Kidney tubule cell (primary cell): ENCODE measurements at regions not wholly inside any gene's neighbourhood (a gene's known extent, or its start where the extent isn't known, plus 50 kb on each side); places are given as distances from the start of the nearest gene placed in this dataset.
"Not testable (repeated sequence)": the region's sequence is repeated elsewhere in the genome, so short reads cannot be mapped to it uniquely, and the experiment has no call there.

ENCODE experiments used
- DNase-seq: peaks from one replicate; pipeline ENCODE4 v3.0.0-alpha.2; 2018; ENCODE audit warnings: low spot score

DNA sequence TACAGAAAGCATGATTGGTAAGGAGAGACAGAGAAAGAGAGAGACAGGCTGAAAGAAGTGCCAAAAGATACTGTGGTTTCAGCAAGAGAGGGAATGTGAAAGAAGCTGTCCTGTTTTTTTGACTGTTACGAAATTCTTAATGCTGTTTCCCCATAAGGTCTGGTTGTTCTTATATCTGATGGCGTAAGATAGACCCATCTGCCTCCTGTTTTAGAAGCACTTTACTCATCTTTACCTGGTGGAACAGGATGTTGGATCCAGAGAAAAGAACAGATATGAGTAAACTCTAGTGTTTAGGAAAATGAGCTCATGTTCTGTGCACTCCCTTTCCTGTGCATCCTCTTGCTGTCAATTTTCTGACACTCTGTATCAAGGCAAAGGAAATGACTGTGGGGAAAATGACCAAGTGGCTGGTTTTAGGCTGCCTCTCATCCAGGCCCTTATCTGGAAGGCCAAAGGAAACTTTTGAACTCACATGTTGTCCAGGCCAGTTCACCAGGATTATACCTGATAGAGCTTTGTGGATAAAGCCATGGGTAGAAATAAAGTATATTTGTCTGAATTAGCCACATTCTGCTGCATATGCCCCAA is 311.7 kb upstream of the HTR2C start:
- no peak for DNase-seq

DNA sequence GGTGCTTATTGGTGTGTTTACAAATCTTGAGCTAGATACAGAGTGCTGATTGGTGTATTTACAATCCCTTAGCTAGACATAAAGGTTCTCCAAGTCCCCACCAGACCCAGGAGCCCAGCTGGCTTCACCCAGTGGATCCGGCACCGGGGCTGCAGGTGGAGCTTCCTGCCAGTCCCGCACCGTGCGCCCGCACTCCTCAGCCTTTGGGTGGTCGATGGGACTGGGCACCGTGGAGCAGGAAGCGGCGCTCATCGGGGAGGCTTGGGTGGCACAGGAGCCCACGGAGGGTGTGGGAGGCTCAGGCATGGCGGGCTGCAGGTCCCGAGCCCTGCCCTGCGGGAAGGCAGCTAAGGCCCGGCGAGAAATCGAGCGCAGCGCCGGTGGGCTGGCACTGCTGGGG is 313.5 kb upstream of the HTR2C start:
- not testable (repeated sequence) for DNase-seq

DNA sequence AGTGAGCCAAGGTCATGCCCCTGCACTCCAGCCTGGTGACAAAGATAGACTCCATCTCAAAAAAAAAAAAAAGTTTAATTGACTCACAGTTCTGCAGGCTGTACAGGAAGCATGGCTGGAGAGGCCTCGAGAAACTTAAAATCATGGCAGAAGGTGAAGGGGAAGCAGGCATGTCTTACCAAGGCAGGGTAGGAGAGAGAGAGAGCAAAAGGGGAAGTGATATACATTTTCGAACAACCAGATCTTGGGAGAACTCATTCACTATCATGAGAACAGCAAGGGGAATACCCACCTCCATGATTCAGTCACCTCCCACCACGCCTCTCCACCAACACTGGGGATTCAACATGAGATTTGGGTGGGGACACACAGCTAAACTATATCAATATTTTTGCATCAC is 315.2 kb upstream of the HTR2C start:
- DNase-seq = no peak

DNA sequence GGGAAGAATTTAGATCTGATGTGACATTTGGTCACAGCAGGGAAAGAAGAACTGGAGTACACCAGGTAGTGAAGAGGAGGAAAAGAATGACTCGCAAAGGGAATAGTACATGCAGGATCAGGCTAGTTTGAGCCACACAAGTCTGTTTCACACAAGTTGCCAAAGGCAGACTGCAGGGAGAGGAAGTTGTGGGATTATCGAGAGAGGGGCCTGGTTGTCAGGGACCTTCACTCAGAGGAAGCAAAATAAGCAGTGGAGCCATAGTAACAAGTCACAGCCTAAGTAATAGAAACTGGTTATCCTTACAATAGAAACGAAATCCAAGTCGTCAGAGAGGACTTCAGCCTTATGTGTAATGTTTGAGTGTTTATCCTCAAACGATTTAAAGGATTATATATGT is 316.7 kb upstream of the HTR2C start:
- DNase-seq = no peak

DNA sequence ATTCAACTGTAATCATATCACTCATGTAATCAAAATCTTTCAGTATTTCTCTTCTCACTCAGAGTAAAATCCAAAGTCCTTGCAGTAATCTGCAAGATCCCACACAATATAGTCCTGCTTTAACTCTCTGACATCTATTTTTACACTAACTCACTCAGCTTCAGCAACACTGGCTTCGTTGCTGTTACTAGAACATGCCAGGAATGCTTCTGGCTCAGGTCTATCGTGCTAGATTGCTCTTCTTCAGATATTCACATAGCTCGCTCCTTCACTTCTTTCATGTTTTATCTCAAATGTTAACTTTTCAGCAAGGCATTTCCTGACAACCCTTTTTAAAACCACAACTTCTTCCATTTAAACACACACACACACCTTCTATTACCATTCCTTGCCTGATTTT is 331.7 kb upstream of the HTR2C start:
- DNase-seq = no peak

DNA sequence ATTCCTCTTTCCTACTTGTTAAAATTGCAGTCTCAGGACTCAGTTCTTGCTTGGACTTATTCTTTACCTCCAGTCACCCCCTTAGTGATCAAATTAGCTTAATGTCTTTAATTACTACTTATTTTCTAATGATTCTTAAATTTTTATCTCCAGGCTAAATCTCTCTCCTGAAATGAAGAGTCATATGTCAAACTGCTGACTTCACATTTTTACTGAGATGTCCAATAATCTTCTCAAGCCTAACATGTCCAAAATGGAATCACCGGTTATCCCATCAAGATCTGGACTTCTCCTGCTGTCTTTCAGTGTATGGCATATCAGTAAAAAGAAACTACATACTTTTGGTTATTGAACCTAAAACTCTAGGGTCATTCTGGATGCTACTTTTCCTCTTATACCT is 332.3 kb upstream of the HTR2C start:
- no peak for DNase-seq

DNA sequence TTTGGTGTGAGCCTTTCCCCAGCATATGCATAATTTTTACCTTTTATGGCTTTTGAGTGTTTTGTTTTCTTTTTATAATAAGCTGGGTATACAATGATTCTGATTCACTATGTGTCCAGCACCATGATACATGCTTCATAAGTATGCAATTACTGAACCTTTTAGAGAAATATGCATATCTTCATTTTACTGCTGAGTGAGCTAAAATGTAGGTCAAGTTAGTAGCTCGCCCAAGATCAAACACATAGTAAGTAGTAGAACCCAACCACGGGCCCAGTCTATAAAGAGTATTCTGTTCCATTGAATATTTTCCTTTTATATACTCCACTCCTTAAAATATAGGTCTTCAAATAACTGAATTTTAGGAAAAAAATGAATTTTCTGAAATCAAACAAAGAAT is 362.4 kb upstream of the HTR2C start:
- no peak for DNase-seq

DNA sequence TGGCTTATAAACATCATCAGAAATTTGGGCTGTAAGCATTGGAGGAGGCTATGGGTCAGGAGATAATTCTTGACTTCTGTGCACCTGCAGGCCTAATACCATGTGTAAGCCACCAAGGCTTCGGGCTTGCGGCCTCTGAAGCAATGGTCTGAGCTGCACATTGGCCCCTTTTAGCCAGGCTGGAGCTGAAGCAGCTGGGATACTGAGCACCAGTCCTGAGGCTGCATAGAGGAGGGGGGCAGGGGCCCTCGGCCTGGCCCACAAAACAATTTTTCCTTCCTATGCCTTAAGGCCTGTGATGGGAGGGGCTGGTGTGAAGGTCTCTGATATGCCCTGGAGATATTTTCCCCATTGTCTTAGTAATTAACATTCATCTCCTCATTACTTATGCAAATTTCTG is 373.0 kb upstream of the HTR2C start:
- DNase-seq = no peak

DNA sequence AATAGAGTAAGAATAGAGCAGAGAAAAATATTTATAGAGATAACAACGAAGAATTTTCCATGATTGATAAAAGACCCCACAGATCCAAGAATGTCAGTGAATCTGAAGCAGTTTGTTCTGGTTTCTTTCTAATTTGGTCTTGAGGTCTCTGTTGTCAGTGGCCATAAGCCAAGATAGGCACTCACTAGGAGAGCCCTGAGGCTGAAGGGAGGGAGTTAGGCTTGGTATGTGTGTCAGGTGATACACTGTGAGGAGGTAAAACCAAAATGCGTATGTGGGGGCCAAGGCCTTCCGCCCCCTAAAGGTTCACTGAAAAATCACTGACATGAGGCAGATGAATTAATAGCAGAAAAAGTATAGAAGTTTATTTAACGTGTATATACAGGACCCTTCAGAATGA is 382.3 kb upstream of the HTR2C start:
- DNase-seq = no peak

DNA sequence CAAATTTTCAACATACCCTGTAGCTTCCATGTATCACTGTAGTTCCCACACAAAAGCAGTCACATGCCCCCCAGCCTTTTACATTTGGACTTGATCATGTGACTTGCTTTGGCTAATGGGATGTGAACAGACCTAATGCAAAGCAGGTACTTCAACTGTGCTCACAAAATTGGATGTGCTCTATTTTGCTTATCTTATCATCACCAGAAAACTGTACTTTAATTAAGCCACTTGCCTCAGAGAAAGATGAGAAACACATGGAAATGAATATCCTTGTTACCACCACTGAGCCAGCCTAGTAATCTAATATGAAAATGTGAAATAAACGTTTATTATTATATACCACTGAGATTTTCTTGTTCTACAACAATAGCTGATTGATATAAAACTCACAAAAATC is 402.7 kb upstream of the HTR2C start:
- no peak for DNase-seq

DNA sequence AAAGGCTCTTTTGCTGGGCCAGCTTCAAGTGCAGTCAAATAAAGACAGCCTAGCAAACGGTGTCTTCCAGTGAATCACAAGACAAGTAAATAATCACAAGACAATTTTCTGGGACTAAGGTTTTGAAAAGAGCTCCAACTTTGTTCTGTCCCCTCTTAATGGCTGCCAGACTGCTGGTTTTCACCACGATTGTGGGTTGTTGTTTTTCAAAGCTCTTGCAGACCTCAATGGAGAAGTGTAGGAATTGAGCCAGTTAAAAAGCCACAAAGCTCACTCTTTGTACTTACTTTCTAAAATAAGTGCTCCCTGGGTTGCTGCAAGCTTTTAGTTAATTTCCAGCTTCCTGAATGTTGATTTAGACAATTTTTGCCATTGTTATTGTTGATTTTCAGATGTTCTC is 405.8 kb upstream of the HTR2C start:
- no peak for DNase-seq

DNA sequence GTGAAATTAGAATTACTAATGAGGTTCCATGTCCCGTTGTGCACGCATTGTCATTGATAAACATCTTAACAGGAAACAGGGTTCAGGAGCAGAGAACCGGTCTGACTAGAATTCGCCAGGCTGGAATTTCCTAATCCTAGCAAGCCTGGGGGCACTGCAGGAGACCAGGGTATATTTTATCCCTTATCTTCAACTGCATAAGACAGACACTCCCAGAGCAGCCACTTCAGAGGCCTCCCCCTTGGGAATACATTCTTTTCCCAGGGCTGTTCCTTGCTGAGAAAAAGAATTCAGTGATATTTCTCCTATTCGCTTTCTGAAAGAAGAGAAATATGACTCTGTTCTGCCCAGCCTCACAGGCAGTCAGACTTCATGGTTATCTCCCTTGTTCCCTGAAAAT is 416.6 kb upstream of the HTR2C start:
- not testable (repeated sequence) for DNase-seq

DNA sequence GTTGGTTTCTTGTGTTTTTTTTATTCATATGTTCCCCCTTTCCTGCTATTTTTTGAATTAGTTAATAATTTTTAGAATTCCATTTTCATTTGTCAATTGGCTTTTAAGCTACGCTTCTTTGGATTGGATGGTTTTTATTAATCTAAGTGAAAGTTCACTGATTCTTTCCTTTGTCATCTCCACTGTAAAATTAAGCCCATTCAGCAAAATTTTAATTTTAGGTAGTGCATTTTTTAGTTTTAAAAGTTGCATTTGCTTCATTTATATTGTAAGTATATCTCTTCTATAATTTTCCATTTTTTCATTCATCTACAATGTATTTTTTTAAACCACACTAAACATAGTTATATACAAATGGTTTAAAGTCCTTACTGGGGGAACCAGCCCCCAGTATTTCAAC is 417.3 kb upstream of the HTR2C start:
- DNase-seq = no peak

DNA sequence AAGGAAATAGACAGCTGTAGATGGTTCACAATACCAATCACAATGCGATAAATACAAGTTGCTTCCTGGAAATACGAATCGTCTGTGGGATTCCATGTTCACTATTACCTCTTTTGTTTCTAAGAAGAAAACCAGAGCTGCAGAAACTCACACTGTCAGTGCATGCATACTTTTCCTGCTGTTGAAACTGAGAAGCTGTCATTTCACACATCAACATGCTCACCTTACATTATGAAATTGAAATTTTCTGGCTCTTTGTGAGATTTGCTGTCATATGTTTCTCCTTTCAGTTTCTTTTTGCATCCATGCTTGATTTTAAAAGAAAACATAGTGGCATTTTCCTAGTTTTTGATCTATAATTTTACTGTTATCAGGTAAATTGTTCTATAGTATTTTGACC is 418.3 kb upstream of the HTR2C start:
- DNase-seq = no peak

DNA sequence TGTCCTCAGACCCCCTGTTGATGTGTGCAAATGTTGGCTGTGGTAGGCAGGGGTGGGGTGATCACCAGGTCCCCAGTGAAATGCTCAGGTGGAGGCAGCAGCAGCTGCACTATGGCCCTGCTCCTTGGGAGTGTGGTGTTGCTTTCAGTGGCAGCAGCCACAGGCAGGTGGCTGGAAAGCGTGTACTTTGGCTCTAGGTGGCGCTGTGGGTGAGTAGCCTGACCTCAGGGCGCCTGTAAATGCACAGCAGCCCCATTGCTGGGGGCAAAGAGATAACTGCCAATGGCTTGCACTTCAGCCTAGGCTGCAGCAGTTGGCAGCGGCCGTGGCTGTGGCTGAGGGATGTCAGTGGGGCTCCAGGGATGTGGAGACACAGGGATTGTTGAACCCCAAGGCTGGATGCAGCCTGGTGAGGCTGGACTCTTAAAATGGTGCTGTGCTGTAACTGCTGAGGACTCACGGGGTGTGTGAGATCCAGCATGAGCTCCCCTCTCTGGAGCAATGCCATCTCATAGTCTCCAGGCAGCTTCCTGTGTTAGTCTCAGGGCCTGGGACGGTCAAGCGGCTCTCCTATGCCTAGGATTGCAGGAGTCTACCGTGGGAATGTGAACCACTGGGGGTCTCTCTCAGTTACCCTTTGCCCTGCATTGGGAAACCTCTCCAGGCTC is 421.7 kb upstream of the HTR2C start:
- DNase-seq = no peak

DNA sequence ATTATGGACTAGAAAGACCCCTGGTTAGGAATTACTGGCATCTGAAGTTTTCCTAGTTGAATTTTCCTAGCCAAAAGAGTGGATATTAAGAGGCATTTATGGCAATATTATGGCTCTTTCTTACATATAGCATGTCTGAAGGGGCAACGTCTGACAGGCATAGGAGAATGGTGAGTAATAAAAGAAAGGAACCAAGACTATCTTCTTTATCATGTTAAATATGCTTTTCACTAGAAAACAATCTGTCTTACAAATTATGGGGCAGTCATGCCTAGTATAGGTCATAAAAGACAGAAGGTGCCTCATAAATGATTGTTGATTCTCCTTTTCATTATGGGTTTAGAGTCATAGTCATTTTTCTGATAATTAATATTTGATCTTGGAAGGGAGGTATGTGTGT is 431.1 kb upstream of the HTR2C start:
- DNase-seq = no peak

DNA sequence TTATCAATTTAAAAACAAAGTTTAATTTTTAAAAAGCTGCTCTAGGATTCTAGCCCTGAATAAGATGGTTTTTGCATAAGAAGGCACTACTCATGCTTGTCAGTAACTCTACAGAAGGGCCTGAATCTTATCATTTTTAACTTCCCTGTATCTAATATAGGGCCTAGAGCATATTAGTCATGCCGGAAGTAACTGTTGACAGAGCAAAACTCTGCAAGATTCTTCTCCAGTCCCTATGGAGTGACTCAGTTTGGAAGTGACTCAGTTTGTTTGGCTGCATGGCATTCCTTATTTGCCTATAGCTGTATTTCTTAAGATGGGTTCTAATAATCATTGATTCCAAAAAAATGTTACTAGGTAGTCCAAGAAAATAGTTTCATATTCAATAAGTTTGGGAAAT is 431.8 kb upstream of the HTR2C start:
- DNase-seq = peak; percentile 56

DNA sequence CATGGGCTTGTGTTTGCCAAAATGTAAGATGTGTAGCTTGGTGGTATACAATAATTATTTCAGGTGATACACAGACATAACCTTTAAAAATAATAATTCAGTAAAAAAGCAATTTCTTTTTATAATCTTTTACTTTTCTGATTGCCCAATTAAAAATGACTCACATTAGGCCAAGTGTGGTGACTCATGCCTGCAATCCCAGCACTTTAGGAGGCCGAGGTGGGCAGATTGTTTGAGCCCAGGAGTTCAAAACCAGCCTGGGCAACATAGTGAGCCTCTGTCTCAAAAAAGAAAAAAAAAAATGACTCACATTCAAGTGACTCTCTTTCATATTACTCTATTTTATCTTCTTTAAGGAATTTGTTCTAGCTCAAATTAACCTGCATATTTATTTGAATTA is 449.4 kb upstream of the HTR2C start:
- no peak for DNase-seq

DNA sequence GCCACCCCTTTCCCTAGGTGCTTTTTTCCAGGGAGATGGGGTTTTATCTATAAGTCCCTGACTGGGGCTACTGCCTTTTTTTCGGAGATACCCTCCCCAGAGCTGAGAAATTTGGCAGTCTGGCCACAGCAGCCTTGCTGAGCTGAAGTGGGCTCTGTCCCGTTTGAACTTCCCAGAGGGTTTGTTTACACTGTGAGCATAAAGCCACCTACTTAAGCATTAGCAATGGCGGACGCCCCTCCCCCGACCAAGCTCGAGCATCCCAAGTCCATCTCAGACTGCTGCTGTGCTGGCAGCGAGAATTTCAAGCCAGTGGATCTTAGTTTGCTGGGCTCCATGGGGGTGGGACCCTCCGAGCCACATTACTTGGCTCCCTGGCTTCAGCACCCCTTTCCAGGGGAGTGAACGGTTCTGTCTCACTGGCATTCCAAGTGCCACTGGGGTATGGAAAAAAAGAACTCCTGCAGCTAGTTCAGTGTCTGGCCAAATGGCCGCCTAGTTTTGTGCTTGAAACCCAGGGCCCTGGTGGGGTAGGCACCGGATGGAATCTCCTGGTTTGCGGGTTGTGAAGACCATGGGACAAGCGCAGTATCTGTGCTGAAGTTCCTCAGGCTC is 456.4 kb upstream of the HTR2C start:
- DNase-seq = no peak

DNA sequence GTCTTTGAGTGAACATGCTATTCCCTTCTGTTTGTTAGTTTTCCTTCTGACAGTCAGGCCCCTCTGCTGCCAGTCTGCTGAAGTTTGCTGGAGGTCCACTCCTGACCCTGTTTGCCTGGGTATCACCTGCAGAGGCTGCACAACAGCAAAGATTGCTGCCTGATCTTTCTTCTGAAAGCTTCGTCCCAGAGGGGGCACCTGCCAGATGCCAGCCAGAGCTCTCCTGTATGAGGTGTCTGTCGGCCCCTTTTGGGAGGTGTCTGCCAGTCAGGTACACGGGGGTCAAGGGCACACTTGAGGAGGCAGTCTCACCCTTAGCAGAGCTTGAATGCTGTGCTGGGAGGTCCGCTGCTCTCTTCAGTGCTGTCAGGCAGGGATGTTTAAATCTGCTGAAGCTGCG is 456.9 kb upstream of the HTR2C start:
- DNase-seq = no peak

DNA sequence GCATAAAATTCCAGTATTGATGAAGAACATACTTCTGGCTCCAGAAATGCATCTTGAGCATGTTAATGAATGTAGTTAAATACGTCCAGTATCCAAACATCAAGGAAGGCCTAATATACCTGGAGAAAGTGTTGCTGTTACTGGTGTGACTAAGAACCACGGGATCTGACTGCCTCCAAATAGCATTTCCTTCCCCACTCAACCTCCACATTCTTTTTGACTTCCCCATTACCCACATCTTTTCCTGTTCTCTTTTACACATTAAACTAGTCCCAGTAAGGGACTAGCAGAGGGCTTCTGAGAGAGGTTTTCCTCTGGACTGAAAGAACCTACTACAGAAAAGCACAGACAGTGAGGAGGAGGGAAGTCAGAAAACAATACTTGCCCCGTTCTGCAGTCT is 482.8 kb upstream of the HTR2C start:
- no peak for DNase-seq

DNA sequence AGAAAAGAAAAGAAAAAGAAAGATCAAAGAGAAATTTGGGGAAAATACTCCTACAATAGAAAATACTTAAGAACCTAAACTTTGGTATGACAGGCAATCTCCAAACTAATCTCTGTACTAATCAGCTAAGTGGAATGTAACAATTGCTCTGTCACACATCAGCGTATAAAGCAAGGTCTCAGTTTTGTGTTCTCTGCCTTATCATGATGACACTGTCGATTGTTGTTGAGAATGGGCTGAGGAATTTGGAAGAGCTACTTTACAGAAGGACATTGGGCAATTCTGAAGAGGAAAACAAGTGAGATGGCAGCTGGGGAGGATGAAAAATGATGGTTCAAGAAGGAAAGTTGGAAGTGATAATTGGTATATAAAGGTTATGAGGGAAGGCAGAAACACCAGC is 486.0 kb upstream of the HTR2C start:
- DNase-seq = no peak

DNA sequence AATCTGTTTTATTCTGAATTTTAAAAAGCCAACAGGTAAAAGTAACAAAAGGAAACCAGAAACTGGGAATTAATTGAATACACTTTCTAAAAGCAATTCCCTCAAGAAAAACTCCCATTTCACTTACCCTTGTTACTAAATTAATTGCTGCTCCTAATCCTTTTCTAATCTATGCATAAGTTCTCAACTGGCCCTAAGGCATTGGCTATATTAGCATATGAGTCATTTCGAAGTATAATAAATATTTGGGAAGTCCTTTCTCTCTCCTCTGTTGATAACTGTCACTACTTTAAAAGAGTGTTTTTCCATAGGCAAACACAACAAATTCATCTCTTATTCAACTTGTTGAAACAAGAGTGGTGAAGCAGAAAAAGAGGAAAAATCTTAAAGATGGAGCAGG is 486.5 kb upstream of the HTR2C start:
- DNase-seq = no peak

DNA sequence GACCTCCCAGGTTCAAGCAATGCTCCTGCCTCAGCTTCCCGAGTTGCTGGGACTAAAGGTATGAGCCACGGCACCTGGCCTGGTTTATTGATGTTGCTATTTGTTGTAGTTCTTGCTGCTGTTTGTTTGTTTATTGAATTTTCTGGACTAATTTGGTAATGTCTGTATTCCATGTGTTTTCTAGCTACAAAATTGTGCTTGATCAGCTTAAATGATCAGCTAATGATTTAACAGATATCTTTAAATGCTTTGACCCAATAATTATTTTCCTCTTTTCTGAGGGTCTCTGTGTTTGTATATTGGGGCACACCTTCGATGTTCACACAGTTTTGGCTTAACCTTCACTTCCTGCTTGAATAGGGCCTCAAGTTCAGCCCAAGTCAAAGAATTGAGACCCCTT is 488.1 kb upstream of the HTR2C start:
- no peak for DNase-seq
